ENCODE measurements at regions not wholly inside any gene's neighbourhood (a gene's known extent, or its start where the extent isn't known, plus 50 kb on each side); places are given as distances from the start of the nearest gene placed in this dataset.

DNA sequence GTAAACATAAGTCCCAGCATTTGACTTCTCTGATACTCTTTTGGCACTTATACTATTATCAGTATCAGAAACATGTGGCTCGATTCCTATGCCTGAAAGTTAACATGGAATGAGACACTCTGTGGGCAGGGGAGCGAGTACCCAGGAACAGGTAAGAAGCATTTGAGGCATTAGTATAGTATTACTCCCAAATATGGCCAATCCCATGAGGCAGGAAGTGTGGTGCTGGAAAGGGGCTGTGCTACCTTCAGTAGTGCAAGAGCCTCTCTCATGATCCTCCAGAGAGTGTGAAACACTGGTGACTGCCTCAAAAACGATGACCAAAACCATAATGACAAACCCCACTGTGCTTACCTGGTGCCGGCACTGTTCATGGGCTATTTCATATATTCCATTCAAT, 415.1 kb downstream of the SOX11 start:
- Histone ChIP-seq H3K56ac (ENCODE audit: insufficient read length, low read depth, low read length) (no peak overlapping the region), H2BK5ac (ENCODE audit: insufficient read length, low read length) (no peak overlapping the region), H3K23me2 (ENCODE audit: insufficient read length, low read depth, low read length, poor library complexity, severe bottlenecking) (no peaks in the 10 kb centered on the region), H3T11ph (ENCODE audit: low read length) (no peak overlapping the region), H2BK20ac (ENCODE audit: low read depth, low read length, poor library complexity, severe bottlenecking) (no peak overlapping the region), H4K5ac (ENCODE audit: insufficient read length, low read depth, low read length) (no peak overlapping the region), H3K4ac (ENCODE audit: low read depth, low read length) (no peak overlapping the region), H3K27ac (ENCODE audit: insufficient read length, low read depth, low read length) (no peak overlapping the region), H4K91ac (ENCODE audit: insufficient read length, low read depth, low read length) (no peak overlapping the region), H3K18ac (ENCODE audit: insufficient read length, low read depth, low read length) (no peak overlapping the region), H2BK15ac (ENCODE audit: low read depth, low read length) (no peak overlapping the region), H3K23ac (ENCODE audit: insufficient read length, low read depth, low read length) (no peak overlapping the region), H3K14ac (ENCODE audit: insufficient read depth, low read length) (no peak overlapping the region), H4K20me1 (ENCODE audit: control insufficient read depth, insufficient read depth, insufficient read length) (no peaks in the 10 kb centered on the region), H3K4me2 (ENCODE audit: insufficient read depth, insufficient read length, low read length) (no peak overlapping the region), H2AK5ac (ENCODE audit: insufficient read length, low read length) (no peak overlapping the region), H2BK12ac (ENCODE audit: insufficient read length, low read depth, low read length) (no peak overlapping the region), H4K8ac (replicated peaks; ENCODE audit: insufficient read length, low read depth, low read length) (no peak overlapping the region), H3K79me2 (ENCODE audit: insufficient read depth, low read length) (no peaks in the 10 kb centered on the region), H3K9me3 (ENCODE audit: control insufficient read depth, low read depth, low read length) (no peaks in the 10 kb centered on the region), H2AFZ (ENCODE audit: low read length) (no peak overlapping the region), H2BK120ac (ENCODE audit: low read depth, low read length, poor library complexity, severe bottlenecking) (no peak overlapping the region), H3K79me1 (ENCODE audit: insufficient read depth, low read depth, low read length, poor library complexity, severe bottlenecking) (no peaks in the 10 kb centered on the region), H3K9ac (ENCODE audit: extremely low read depth, insufficient read length, low read length) (no peak overlapping the region), H3K4me1 (ENCODE audit: insufficient read depth, low read length) (no peaks in the 10 kb centered on the region), H3K27me3 (ENCODE audit: insufficient read depth, low read length) (no peaks in the 10 kb centered on the region)
- Mint-ChIP-seq H3K27ac (no peak overlapping the region; a peak in 1 of 7 replicates), H3K4me1 (peaks cover 4% of the 10 kb centered on the region in 2 experiments; a peak in 2 of 4 replicates), H3K27me3 (ENCODE audit: low read depth) (no peaks in the 10 kb centered on the region), H3K9me3 (peaks cover 0 to 3% of the 10 kb centered on the region in 2 experiments; a peak in 2 of 5 replicates), H3K36me3 (ENCODE audit: insufficient read depth in 1 of 3, low read depth in 3 of 3) (0 out of 7 replicates have a peak, but pooled peaks cover 0 to 2% (median 0%) of the 10 kb centered on the region in 3 experiments), H3K4me3 (no peak overlapping the region)
- DNase-seq: no peak
- TF ChIP-seq, protein P1, sequence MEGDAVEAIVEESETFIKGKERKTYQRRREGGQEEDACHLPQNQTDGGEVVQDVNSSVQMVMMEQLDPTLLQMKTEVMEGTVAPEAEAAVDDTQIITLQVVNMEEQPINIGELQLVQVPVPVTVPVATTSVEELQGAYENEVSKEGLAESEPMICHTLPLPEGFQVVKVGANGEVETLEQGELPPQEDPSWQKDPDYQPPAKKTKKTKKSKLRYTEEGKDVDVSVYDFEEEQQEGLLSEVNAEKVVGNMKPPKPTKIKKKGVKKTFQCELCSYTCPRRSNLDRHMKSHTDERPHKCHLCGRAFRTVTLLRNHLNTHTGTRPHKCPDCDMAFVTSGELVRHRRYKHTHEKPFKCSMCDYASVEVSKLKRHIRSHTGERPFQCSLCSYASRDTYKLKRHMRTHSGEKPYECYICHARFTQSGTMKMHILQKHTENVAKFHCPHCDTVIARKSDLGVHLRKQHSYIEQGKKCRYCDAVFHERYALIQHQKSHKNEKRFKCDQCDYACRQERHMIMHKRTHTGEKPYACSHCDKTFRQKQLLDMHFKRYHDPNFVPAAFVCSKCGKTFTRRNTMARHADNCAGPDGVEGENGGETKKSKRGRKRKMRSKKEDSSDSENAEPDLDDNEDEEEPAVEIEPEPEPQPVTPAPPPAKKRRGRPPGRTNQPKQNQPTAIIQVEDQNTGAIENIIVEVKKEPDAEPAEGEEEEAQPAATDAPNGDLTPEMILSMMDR (conservative IDR thresholded peaks at IDR 0.05): no peak
- WGBS (ENCODE audit: extremely low coverage, insufficient read length, low lambda C conversion rate): no CpG with 5 or more reads among the region's 4 CpGs

Measured in H9 (cell line).